ENCODE measurements at regions not wholly inside any gene's neighbourhood (a gene's known extent, or its start where the extent isn't known, plus 50 kb on each side); places are given as distances from the start of the nearest gene placed in this dataset.

GRCh38 chr11:80163441-80163840, 722.6 kb upstream of the TENM4 start:
- TF ChIP-seq CTCF (IDR thresholded peaks at IDR 0.05) (no peak), POLR2A (IDR thresholded peaks at IDR 0.05) (no peak)

Data from Peyer's patch (tissue), 4 donors.